Kidney capillary endothelial cell (primary cell): ENCODE measurements at regions not wholly inside any gene's neighbourhood (a gene's known extent, or its start where the extent isn't known, plus 50 kb on each side); places are given as distances from the start of the nearest gene placed in this dataset.
A peak's percentile ranks its signal among the peaks of the same experiment; 100 is the strongest.
"Not testable (repeated sequence)": the region's sequence is repeated elsewhere in the genome, so short reads cannot be mapped to it uniquely, and the experiment has no call there.

Source experiments
- DNase-seq: peaks from one replicate; pipeline ENCODE4 v3.0.0-alpha.2; 2018; ENCODE audit warnings: low spot score

DNA sequence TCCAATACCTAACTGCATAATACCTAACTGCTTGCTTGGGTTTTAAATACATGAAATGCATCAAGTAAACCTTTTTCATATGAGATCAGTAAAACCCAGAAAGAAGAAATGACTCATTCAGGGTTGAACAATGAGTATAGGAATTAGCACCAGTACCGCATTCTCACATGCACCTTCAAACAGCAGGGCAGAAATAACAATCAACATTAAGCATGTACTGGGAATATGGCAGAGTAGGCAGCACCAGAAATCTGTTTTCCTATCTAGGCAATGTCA, 850.3 kb upstream of the SORCS1 start:
- DNase-seq: no peak

GRCh38 chr10:108014145-108014901, 849.8 kb upstream of the SORCS1 start:
- no peak for DNase-seq

DNA sequence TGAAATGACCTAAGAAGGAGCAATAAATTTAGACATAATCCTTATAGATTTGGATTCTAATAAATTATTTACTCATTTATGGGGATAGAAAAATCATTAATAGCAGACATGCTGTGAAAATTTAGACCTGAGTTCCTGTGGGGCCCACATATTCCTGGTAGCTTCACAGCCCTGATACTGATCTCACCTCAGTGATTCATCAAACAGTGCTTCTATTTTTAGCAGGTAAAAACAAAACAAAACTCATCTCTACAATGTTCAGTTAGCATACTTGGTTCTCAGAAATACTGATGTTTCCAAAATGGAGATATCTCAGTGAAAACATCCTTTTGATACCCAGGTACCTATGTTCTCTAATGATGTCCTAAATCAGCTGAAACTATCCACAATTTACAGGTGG, 841.1 kb upstream of the SORCS1 start:
- no peak for DNase-seq

- no peak for DNase-seq
Measured at GRCh38 chr10:108003576-108003975, 839.1 kb upstream of the SORCS1 start.

DNA sequence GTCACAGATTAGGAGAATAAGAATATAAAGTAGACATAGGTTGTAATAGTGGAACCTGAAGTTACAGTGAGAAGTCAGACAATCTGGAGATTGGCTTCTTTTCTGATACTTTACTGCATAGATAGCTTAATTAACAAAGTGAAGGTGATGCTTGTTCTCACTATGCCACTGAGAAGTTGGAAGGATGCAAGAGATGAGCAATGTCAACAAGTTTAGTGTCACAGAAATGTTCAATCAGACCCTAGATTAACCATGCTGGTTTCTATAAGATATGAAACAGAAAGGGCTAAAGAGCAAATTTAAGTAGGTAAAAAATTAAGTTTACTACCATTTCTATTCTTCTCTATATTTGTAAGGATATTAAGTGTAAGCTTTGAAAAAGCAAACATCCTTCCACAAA, 838.6 kb upstream of the SORCS1 start:
- no peak for DNase-seq

DNA sequence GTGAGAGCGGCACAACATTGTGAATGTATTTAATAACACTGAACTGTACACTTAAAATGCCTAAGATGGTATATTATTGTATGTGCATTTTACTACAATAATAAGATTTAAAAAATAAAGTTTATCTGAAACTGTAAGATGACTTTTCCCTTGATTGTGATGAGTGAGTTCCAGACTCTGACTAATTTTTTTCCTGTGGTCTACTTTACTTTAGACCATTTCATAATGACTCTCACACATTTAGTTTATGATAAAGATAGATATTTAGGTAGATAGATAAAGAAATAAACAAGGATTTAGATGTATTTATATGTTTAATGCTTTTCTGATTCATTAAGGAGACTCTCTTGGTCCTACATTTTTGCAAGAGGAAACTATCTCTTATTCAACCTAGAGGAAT, 835.9 kb upstream of the SORCS1 start:
- DNase-seq: no peak

- no peak for DNase-seq
Measured at GRCh38 chr10:107994621-107995270, 830.2 kb upstream of the SORCS1 start.

DNA sequence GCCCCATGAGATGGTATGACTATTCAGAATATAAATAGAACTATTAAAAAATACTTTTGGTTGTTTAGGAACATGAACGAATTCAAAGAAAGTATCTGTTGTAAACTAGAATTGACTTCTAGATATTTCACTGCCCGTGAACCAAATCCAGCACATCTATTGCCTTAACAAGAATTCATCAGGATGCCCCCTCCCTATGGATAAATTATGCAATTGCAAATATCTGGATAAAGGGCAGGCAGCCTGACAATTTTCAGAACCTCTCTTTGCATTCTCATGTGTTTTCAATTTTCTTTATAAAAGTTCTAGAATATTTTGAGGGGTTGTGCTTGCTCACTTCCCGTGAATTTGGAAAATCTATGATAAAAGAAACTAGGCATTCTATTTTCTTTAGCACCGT, 822.1 kb upstream of the SORCS1 start:
- DNase-seq: no peak

DNA sequence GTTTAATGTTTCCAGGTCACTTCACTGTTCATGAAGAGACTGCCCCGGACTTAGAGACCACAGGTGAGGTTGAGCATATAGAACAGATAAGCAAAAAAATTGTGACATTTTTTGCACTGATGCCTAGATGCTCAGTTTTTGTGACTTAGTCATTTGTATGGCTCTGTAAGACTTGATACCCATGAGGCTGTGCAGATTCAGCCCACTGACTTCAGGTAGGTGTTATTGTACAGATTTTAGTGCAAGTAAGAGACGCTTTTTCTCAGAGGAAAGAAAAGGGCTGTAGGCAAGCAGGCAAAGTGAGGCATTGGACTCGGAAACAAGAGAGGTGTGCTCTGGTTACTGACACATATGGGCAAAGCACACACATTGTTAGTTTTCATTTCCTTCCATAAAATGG, 820.1 kb upstream of the SORCS1 start:
- DNase-seq: no peak

GRCh38 chr10:107984149-107984548, 819.6 kb upstream of the SORCS1 start:
- no peak for DNase-seq

DNA sequence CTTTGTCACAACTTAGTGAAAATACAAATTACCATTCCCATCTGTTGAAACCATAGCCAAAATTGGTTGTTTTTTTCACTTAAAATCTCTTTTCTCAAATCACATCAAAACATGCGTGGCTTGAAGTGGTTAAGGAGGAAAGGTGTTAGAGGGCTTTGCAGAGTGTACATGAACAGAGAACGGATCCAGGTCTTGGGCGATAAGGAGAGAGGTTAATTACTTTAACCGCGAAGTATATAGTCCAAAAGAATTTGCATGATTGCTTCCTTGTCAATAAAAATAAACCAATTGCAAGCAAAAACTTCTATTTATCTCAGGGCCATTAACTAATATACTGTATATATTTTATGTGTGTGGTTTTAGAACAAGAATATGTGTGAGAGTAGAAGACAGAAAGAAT, 813.9 kb upstream of the SORCS1 start:
- DNase-seq: no peak

DNA sequence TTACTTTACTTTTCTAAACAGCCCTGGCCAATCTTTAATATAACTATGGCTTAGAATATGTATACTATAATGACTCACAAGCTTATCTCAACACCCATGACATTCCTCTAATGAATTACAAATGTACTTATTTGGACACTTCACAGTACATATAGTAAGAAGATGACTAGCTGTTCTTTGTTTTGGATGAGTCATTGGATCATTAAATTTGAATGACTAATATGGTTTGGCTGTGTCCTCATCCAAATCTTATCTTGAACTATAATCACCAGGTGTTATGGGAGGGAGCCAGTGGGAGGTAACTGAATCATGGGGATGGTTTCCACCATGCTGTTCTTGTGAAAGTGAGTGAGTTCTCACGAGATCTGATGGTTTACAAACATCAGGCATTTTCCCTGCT, 807.5 kb upstream of the SORCS1 start:
- DNase-seq: peak; percentile 42

DNA sequence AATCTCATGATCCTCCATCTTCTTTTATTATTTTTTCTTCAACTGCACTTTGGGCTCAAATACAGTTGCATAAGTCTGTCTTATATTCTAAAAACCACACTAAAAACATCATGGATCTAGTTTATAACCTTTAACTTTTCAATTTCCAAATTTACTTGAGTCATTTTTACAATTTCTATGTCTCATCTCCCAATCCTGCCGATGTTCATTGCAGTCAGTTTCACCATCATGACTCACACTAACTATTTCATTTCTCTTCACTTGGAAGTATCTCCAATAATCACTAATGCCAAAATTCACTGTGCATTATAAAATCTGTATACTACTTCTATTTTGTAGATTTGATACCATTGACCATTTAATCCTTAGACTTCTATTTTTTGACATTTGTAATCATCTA, 806.9 kb upstream of the SORCS1 start:
- DNase-seq: peak; percentile 9

DNA sequence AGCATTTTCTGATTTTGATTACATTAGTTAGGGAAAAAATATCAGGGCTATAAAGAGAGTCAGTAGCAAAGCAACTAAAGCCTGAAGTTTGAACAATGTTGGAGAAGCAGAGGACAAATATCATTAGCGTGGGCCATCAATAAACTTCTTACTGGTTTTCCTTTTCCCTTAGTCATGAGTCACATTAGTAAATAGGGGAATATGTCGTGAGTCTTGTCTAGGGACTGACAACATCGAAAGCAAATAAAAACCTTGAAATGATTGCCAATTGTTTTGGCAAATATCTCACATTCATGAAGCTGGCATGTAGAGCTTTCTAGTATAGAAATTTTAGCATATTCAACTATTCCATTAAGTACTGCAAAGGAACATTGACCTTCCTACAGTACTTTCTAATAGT, 806.0 kb upstream of the SORCS1 start:
- DNase-seq: no peak

DNA sequence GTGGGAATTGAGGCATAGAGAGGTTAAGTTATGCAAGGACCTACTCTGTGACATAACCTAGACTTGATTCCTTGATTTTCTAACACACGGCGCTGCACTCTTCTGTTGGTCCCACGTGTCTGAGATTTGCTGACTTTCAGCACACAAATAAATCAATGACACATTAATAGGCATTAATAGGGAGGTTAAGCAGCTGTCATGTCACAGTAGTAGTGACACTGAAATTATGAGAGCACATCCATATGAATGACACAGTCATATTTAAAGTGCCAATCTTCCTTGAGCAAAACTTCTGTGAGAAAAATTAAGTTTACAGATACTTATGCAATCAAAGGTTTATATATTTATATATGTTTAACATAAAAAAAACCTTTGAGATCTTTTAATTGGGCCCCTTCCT, 805.4 kb upstream of the SORCS1 start:
- DNase-seq: no peak

DNA sequence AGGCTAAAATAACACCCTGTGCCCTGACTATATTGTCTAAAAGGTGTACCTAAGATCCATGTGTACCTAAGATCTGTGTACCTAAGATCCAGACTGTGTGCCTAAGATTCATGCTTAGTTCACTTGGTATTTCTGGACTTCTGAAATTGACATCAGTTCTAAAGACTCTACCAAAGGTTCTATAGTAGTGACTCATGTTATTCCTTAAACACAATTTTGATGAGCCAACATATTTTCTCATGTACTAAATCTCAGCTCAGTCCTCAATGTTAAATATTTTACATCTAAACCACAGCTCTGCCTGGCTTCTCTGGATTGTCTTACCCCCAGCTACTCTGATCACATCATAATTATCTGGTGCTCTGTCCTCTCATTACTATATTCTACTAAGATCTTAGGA, 802.3 kb upstream of the SORCS1 start:
- DNase-seq: no peak

DNA sequence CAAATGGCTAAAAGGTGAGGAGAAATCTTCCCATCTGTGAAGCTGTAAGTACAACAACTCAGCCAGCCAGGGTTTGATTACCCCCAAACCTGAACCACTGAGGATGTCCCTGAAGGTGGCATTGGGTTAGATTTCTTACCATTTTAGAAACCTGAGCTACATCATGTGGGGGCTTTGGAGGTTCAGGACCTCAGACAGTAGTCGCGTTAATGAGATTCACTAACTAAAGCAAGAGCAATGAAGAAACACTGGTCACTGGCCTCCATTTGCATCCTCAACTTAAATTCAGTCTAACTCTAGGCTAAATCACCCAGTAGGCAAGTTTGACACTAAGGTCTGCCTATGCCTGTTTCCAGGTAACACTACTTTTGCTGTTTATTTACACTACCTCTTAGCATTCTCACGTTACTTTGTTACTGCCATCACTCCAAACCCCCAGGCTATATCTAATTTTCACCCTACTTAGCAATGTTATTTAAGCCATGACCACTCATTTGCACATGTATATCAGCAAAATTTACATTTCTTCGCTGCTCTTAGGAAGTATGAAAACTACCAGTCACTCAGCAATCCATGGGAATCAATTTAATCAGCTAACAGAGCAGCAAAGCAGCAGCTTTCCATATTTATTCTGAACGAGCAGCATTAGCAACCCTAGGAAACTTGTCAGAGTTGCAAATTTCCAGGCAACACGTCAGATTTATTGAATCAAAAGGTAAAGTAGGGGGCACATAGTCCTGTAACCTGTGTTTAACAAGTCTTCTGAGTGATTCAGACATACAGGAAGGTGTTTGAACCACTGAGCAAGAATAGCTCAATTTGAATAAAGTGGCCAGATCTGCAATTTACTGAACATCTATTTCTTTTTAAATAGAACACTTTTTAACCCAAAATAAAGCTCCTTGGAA, 788.4 kb upstream of the SORCS1 start:
- no peak for DNase-seq

GRCh38 chr10:107950411-107951062, 786.0 kb upstream of the SORCS1 start:
- DNase-seq: not testable (repeated sequence)

DNA sequence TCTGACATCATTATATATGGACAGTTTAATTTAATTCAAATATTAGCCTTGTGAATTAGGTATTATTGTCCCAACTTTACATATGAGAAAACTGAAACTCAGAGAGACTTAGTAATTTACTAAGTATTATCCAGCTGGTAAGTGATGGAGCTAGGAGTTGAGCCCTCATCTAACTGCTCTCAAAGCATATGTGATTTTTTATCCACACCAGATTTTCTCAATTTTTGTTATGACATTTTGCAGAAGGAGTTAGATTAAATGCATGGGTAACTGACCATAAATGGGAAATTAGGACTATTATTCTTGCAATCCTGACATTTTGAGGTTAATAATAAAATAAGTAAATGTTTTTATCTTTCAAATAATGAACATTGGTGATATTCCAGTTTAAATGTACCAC, 778.3 kb upstream of the SORCS1 start:
- no peak for DNase-seq

- DNase-seq: no peak
Measured at GRCh38 chr10:107933076-107933475, 768.6 kb upstream of the SORCS1 start.

- DNase-seq: no peak
Measured at GRCh38 chr10:107931808-107932207, 767.3 kb upstream of the SORCS1 start.

DNA sequence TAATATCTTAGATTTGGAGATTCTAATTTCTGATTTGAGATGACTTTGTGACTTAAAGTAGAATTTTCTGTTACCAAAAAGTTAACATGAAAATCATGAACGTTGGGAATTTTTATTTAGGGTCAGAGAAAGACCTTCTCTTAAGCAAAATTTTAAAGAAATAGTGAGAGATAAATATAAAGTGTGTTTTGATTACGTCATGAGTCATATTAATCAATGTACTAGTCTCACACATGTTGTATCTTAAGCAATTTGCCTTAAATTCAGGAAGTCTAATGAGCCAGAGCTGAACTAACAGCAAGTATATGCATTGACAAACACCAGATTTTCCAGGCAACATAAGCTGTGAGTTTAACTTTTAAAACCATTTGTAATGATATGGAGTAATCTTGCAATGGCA, 765.5 kb upstream of the SORCS1 start:
- DNase-seq: no peak

DNA sequence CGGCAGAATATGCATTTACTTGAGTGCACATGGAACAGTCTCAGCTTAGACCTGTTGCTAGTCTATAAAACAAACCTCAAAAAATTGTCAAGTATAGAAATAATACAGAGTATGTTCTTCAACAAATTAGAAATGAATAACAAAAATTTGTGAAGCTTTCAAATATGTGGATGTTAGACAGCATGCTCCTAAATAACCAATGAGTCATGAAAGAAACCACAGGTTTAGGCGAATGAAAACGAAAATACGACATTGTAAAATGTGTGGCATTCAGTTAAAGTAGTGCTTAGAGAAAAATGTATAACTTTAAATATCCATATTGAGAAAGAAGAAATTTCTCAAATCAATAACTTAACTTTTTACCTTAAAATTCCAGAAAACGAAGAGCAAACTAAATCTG, 760.0 kb upstream of the SORCS1 start:
- no peak for DNase-seq
